ENCODE measurements at regions not wholly inside any gene's neighbourhood (a gene's known extent, or its start where the extent isn't known, plus 50 kb on each side); places are given as distances from the start of the nearest gene placed in this dataset.
"Not testable (repeated sequence)": the region's sequence is repeated elsewhere in the genome, so short reads cannot be mapped to it uniquely, and the experiment has no call there.

DNA sequence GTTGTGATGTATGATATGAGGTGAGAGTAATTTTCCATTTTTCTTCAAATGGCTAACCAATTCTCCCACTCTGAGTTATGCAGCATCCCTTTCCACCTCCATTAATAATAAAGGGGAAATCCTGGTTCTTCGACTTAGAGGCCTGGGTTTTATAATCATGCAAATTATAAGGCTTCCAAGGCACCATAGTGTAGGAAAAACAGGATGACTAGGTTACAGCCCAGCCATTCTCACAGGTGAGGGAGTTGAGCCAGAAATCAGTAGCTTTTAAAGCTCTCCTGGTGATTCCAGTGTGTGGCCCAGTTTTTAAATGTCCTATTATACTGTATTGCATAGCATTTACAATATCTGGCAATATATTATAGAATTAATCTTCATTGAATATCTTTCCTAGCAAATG, 203.1 kb downstream of the ARHGEF9 start:
- H3K4me3 ChIP-seq (ENCODE audit: low read depth, low read length), result no peak overlapping the region

DNA sequence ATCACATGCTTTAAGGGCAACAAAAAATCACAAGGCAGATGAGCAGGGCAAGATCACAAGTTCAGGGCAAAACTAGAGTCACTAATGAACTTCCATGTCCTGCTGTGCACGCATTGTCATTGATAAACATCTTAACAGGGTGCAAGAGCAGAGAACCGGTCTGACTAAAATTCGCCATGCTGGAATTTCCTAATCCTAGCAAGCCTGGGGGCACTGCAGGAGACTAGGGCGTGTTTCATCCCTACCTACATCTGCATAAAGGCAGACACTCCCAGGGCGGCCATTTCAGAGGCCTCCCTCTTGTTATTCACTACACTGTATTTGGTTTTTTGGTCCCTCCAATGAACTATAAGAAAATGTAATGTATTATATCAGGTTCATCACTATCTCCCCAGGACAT, 203.6 kb downstream of the ARHGEF9 start:
- H3K4me3 ChIP-seq (ENCODE audit: low read depth, low read length), result no peak overlapping the region

DNA sequence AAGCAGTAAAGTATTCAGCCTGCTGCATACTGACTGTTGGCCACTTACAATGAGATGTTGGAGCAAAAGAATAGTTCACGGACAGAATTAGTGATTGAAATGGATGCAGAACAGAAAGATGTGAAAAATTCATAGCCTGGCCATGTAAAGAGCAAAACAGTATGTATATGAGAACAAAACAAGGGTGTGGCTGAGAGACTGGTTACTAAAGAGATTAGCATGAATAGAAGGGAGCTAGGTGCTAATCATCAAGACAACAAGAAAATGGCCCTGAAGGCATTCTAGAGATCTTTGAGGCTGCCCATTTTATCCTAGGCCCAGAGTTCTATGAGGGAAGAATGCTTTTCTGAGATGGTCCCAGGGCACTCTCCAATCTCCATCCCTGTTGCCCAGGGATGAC, 208.5 kb downstream of the ARHGEF9 start:
- H3K4me3 ChIP-seq (ENCODE audit: low read depth, low read length), result no peak overlapping the region

DNA sequence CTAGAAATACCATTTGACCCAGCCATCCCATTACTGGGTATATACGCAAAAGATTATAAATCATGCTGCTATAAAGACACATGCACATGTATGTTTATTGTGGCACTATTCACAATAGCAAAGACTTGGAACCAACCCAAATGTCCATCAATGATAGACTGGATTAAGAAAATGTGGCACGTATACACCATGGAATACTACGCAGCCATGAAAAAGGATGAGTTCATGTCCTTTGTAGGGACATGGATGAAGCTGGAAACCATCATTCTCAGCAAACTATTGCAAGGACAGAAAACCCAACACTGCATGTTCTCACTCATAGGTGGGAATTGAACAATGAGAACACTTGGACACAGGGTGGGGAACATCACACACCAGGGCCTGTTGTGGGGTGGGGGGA, 209.3 kb downstream of the ARHGEF9 start:
- not testable (repeated sequence) for H3K4me3 ChIP-seq (ENCODE audit: low read depth, low read length)

DNA sequence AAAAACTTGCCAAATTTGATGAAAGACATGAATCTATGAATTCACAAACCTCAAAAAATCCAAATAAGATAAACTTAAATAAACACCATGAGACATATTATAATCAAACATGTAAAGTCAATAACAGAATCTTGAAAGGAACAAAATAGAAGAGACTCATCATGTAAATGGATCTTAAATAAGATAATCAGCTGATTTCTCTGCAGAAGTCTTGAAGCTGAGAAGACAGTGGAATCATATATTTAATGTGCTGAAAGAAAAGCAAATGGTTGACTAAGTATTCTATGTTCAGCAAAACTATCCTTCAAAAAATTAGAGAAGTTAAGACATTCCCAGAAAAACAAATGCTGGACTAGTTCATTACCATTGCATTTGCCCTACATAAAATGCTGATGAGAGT, 215.7 kb upstream of the SPIN4 start:
- no peak overlapping the region for H3K4me3 ChIP-seq (ENCODE audit: low read depth, low read length)

DNA sequence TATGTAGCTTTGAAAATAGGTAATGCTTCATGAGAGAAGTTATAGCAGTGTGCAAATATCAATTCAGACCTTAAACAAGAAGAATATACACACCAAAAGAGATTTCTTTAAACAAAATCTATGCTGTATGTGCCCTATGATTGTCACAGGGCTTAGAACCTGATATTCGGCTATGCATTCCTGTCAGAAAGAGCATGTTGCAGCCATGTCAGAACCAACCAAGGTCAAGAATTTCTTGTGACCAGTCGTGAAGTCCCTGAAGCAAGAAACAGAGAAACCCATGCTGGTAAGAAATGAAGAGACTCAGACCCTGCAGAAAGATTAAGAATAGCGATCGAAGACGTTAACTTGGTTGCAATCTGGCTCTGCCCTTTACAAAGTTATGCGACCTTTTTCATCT, 210.3 kb upstream of the SPIN4 start:
- H3K4me3 ChIP-seq (ENCODE audit: low read depth, low read length), result peak overlapping the region; percentile 69

DNA sequence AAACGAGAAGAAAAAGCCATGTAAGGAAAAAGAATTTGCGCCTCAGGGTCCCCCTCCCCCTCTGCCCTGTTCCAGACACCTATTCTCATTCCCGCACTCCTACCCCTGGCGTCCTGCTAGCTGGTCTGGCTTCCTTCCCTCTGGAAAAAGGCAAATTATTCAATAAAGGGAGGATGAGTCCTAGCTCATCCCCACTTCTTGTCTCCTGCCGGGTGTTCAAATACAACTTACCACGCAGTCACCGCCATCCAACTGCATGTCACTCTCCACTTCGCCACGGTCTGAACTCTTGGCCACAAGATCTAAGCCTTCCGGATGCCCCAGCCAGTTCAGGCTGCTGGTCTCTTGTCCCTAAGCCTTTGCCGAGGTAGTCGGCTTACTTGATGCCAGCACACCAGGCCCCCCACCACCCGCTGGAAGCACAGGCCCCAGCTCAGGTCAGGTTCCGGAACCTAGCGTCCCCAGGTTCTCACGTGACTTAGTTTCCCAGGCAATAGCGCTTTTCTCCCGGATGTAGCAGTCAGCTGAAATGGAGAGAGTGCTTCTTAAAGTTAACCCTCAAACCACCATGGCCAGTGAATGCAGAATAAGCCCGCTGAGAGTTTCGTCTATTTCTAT, 209.6 kb upstream of the SPIN4 start:
- peak overlapping the region; percentile 69 for H3K4me3 ChIP-seq (ENCODE audit: low read depth, low read length)

DNA sequence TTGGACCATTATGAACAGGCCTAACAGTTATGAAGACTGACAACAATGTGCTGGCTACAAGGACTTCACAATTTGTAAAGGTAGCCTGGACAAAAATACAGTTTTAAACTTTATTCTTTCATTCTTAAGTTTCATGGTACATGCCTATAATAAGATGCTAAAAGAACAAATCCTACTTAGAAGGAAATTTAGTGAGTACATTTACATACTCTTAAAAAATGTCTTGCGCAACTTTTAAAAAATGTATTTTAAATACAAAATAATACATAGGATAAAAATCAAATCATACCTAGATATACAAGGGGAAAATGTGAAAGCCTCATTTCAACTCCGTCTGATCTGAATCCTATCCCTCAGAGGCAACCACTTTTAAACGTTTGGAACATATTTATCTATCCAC, 200.7 kb upstream of the SPIN4 start:
- no peak overlapping the region for H3K4me3 ChIP-seq (ENCODE audit: low read depth, low read length)

DNA sequence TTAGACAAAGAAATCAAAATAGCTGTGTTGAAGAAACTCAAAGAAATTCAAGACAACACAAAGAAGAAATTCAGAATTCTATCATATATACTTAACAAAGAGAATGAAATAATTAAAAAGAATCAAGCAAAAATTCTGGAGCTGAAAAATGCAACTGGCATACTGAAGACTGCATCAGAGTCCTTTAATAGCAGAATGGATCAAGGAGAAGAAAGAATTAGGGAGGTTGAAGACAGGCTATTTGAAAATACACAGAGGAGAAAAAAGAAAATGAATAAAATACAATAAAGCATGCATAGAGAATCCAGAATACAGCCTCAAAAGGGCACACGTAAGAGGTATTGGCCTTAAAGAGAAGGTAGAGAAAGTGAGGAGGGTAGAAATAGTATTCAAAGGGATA, 179.5 kb upstream of the SPIN4 start:
- no peak overlapping the region for H3K4me3 ChIP-seq (ENCODE audit: low read depth, low read length)

DNA sequence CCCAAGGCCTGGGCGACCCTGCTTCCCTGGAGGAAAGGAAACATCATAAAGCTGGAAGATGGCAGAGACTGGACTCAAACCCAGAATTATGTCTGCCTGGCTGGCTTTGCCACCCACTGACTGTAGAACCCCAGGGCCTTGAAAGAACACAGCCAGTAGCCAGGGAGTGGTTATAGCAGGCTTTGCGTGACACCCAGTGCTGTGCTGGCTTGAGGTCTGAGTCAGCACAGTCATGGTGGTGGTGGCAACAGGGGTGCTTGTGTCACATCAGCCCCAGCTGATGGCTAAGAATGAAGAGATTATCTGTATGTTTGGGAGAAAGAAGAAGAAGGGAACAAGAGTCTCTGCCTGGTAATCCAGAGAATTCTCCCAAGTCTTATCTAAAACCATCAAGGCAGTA, 178.8 kb upstream of the SPIN4 start:
- no peak overlapping the region for H3K4me3 ChIP-seq (ENCODE audit: low read depth, low read length)

DNA sequence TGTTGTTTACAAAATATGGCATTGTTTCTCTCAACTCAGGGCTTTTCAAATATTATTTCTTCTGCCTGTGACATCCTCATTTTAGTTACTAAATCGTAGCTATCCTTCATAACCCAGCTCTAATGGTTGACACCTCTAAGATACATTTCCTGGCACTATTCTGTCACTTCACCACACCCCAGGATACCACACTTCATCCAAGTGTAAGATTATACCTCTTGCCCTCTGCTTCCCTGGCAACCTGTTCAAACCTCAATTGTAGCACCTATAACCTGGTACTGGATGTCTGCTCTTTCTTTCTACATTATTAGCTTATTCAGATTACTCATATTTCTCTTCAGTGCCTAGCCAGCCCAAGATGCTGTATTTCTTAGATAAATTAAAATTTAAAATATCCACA, 175.7 kb upstream of the SPIN4 start:
- H3K4me3 ChIP-seq (ENCODE audit: low read depth, low read length), result no peak overlapping the region

DNA sequence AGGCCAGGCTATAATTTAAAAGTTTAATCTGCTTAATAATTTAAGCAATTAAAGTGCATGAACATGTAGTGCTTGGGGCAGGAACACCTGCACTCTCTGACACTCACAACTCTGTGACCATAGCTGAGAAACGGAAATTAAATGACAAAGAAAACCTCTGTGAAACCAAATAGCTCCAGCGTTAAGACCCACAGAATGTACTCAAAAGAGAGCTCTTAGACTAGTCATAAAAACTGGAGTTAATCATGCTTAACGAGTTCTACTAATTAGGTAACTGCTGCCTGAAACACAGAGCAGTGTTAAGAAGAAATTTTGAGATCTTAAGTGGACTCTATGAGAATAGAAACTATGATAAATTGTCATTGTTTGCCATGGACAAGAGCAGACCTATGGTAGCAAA, 174.4 kb upstream of the SPIN4 start:
- no peak overlapping the region for H3K4me3 ChIP-seq (ENCODE audit: low read depth, low read length)

DNA sequence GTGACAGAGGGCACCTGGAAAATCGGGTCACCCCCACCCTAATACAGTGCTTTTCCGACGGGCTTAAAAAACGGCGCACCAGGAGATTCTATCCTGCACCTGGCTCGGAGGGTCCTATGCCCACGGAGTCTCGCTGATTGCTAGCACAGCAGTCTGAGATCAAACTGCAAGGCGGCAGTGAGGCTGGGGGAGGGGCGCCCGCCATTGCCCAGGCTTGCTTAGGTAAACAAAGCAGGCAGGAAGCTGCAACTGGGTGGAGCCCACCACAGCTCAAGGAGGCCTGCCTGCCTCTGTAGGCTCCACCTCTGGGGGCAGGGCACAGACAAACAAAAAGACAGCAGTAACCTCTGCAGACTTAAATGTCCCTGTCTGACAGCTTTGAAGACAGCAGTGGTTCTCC, 168.2 kb upstream of the SPIN4 start:
- H3K4me3 ChIP-seq (ENCODE audit: low read depth, low read length), result not testable (repeated sequence)

DNA sequence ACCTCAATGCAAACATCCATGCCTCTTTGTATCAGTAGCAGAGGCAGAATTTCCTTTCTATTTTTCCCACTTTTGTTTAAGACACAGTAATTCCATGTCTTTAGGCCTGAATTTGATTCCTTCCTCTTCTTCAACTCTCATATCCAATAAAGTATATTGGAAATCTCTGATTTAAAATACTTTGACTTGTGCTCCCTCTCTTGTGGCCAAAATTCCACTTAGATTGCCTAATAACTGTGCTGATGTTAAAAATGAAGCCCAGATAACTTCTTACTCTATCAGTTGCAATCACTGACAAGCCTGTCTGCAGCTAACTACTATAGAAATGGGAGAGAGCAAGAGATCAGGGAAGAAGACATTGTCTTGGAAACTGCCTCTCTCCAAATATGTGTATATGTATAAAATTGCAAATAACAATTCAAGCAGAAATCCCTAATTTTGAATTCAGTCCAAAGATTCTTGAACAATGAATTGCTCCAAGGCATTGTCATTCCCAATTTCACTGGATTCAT, 163.5 kb upstream of the SPIN4 start:
- H3K4me3 ChIP-seq (ENCODE audit: low read depth, low read length), result no peak overlapping the region

DNA sequence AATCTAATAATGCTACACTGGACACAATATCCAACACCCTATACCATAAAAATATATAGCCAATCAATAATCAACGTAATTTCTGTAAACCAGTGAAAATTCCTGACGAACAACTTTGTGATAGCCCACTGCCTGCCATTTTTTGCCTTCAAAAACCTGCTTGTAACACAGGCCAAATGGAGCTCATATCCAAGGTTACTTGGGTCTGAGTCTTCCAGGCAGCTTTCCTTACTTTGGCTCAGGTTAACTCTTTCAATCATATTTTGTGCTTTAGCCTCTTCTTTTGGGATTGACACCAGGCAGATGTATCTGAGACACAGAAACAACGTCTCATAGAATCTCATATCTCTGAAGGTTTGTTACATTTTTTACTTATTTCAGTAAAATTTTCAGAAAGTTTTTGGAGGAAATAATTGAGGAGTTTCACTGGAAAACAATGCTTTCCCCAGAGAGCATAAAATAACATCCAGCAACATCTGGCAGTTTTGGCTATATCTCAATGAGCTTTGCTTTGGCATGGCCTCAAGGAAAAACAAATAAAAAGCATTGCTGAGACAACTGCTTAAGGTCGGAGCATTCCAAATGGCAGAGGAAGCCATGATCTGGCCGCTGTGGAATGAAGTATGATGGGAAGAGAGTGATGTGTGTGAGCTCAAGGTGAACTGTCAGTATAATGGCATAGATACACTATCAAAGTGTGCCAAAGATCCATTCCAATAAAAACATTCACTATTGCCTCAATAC, 162.9 kb upstream of the SPIN4 start:
- H3K4me3 ChIP-seq (ENCODE audit: low read depth, low read length), result no peak overlapping the region

DNA sequence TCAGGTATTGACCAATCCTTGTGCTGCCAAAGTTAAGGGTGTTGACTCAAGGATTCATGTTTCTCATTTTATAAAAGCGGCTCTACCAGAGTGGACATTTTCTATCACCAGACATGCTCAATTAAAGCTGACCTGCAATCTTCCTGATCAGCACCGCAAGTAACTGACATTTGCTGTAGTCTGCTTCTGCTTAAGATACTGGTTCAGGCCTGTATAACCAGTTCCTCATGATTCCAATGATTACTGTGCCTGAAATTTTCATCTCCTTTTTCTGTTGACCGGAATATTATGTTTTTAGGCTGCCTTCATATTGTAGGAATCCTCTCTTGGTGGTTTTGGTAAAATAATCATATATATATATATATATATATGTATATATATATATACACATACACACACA, 160.2 kb upstream of the SPIN4 start:
- H3K4me3 ChIP-seq (ENCODE audit: low read depth, low read length), result no peak overlapping the region

DNA sequence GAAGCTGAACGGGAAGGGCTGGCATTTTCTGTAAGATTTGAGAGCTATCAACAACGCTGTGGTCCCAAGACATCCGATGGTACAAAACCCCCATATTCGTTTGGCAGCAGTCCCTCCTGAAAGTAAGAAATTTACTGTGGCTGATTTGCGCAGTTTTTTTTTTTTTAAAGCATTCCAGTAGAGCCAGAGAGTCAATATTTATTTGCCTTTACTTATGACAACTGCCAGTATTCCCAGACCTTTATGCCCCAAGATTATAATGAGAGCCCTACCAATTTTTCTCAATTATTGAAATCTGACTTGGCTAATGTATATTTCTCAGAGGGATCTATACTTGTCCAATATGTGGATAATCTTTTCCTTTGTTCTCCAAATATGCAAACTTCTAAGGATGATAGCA, 157.5 kb upstream of the SPIN4 start:
- H3K4me3 ChIP-seq (ENCODE audit: low read depth, low read length), result no peak overlapping the region

DNA sequence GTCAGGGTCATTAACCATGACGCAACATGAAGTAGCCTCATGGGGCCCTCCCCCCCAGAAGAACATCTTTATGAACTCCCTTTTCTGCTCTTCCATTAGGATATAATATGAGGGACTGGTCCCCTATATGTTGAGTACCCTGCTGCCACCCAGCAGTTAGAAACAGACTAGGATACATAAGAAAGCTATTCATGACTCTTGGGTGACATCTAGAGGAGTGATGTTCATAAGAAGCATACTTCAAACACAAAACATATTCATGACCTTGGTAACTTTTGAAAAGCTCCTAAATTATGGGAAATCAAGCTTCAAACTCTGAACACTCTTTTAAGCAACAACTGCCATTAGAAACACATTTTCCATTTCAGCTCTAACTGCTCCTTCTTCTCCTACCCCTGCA, 155.2 kb upstream of the SPIN4 start:
- H3K4me3 ChIP-seq (ENCODE audit: low read depth, low read length), result no peak overlapping the region

DNA sequence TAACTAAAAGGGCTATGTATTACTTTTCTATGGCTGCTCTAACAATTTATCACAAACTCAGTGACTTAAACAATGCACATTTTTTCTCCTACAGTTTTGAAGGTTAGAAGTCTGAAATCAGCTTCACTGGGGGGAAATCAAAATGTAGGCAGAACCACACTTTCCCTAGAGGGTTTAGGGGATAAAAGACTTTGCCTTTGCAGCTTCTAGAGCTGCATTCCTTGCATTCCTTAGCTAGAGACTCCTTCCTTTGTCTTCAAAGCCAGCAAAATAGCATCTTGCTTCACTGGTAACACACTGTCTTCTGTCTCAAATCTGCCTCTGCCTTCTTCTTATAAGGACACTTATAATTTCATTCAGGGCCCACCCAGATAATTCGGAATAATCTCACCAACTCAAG, 152.4 kb upstream of the SPIN4 start:
- no peak overlapping the region for H3K4me3 ChIP-seq (ENCODE audit: low read depth, low read length)

DNA sequence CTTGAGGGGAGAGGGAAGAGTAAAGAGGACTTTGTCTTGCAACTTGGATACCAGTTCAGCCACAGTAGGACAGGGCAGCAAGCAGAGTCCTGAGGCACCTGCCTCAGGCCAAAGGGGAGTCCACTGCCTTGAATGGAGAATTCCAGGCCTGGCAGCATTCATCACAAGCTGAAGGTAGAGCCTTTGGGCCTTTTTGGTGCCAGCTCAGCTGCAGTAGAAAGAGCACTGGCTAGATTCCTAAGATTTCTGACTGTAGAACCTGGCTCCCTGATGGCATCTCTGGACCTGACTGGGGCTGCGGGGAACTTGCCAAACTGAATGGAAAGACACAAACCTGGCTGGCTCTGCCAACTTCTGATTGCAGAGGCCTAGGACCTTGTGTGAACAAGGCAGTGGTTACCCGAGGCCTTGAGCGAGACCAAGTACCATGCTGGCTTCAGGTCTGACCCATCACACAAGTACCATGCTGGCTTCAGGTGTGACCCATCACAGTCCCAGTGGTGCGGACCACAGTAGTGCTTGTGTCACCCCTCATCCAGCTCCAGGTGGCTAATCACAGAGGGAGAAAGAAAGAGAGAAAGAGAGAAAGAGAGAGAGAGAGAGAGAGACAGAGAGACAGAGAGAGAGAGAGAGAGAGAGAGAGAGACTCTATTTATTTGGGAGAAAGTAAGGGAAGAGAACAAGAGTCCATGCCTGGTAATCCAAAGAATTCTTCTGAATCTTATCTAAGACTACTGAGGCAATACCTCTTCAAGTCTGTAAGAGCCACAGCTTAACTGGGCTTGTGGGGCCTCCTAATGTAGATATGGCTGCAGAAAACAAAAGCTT, 137.6 kb upstream of the SPIN4 start:
- no peak overlapping the region for H3K4me3 ChIP-seq (ENCODE audit: low read depth, low read length)

DNA sequence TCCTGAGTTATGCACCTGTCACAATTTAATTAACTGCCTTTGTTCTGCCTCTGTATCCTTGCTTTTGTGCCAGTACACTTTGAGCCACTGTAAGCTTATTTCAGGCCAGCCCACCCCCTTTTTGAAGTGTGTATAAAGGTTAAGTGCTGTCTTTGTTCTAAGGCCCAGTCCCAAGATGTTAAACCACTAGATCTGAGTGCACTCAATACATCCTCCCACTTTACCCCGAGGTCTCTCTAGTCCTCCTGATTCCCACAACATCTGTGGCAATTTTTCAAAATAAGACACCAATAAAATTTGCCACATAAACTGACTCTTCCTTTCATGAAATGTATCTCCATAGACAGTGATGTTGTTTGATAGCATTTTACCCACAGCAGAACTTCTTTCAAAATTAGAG, 124.1 kb upstream of the SPIN4 start:
- H3K4me3 ChIP-seq (ENCODE audit: low read depth, low read length), result no peak overlapping the region

DNA sequence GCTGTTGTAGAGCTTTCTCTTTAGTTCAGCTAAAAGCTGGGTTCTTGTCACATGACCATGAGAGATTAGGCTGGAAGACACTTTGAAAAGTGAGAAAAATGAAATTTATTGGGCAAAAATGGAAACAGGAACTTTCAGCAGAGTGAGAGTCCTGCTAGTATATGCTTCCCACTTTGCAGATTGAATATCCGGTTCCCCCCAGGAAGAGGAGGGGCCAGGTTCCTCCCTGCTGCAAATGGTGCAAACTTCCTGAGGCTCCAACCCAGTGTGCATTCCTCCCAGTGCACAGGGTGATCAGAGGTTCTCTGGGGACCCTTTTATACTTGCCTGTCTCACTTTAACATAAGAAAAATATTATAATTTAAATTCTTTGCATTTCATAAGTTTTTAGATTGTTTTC, 119.9 kb upstream of the SPIN4 start:
- H3K4me3 ChIP-seq (ENCODE audit: low read depth, low read length), result no peak overlapping the region

All from iPS-11a (cell line).